Suppressor macrophage treated with lipopolysaccharide for 1 hour (primary cell): ENCODE measurements at regions not wholly inside any gene's neighbourhood (a gene's known extent, or its start where the extent isn't known, plus 50 kb on each side); places are given as distances from the start of the nearest gene placed in this dataset.
"Not testable (repeated sequence)": the region's sequence is repeated elsewhere in the genome, so short reads cannot be mapped to it uniquely, and the experiment has no call there.

ENCODE experiments used
- DNase-seq, 3 donors: peaks; one replicate each; pipeline ENCODE4 v3.0.0-alpha.2; 2020 to 2022

DNA sequence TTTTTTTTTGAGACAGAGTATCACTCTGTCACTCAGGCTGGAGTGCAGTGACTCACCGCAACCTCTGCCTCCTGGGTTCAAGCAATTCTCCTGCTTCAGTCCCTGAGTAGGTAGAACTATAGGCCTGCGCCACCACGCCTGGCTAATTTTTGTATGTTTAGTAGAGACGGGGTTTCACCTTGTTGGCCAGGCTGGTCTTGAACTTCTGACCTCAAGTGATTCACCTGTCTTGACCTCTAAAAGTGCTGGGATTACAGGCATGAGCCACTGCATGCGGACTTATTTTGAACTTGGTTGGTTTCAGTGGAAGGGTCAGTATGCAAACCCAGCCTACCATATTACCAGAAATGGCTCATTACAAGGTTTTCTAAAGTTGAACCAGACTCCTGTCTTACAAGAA is 61.6 kb upstream of the GBA3 start:
- not testable (repeated sequence) for DNase-seq

DNA sequence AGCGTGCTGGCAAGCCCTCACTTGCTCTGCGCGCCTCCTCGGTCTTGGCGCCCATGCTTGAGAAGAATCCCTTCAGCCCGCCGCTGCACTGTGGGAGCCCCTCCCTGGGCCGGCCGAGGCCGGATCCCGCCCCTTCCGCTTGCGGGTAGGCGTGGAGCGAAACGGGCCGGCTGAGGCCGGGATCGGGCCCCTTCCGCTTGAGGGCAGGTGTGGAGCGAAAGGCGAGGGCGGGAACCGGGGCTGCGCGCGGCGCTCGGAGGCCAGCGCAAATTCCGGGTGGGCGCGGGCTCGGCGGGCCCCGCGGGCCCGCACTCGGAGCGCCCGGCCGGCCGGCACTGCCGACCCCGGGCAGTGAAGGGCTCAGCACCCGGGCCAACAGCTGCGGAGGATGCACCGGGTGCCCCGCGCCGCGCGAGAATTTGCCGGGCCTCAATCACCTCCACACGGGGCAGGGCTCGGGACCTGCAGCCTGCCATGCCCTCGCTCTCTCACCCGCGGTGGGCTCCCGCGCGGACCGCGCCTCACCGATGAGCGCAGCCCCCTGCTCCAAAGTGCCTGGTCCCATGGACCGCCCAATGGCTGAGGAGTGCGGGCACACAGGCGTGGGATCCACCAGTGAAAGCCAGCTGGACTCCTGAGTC is 58.1 kb upstream of the GBA3 start:
- peak in 1 of 3 donors; percentile 42 for DNase-seq

DNA sequence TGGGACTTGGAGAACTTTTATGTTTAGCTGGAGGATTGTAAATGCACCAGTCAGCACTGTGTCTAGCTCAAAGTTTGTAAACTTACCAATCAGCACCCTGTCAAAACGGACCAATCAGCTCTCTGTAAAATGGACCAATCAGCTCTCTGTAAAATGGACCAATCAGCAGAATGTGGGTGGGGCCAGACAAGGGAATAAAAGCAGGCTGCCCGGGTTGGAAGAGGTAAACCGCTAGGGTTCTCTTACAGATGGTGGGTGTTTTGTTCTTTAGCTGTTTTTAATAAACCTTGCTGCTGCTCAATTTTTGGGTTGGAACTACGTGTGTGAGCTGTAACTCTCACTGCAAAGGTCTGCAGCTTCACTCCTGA is 57.6 kb upstream of the GBA3 start:
- DNase-seq = not testable (repeated sequence)

DNA sequence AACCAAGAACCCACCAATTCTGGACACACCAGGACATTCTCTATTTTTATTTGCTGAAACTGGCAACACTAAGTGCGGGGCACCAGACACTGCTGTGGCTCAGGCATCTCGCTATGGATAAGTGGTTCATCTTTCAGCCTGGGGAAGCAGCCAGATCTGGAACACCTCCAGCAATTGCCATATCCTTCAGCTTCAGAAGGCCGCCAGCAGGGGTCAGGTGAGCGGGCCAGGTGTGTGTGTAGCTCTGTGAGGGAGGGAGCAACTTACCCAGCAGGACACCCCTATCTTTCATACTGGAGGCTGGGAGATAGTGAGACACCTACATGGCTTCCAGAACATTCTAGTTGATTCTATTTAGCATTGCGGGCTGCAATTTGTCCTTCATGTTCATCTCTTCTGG is 57.0 kb upstream of the GBA3 start:
- no peak for DNase-seq

DNA sequence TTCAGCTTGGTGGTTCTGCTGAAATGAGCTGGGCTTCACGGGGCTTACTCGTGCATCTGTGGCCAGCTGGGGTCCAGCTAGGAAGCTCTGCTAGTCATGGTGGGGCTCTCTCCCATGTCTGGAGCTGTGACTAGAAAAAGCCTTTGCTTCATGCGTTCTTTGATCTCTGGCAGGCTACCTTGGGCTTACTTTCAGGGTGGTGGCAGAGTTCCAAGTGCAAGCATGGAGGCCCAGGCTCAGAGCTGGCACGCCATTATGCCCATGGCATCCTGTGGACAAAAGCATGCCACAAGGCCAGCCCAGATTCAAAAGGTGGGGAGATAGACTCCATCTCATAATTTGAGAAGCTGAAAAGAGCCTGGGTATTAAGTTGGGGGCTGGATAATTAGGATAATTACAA is 55.4 kb upstream of the GBA3 start:
- DNase-seq = no peak
